Natural killer cell (primary cell): ENCODE measurements at regions not wholly inside any gene's neighbourhood (a gene's known extent, or its start where the extent isn't known, plus 50 kb on each side); places are given as distances from the start of the nearest gene placed in this dataset.

ENCODE experiments used
- ATAC-seq, 3 donors: fragments of 150-1000 bp in 2 of 3; fragments of 200-7000 bp in 1 of 3; cut with Tn5 transposase; 1 replicate in 1 of 3; 2 replicates in 2 of 3; pipeline ENCODE4 v1.10.0; 2021; ENCODE audit warnings: mild to moderate bottlenecking in 2 of 3, moderate library complexity in 2 of 3
- DNase-seq, 2 donors: peaks; one replicate each; pipeline versions ENCODE4 v3.0.0 to v3.0.0-alpha.2; 2013 to 2021; ENCODE audit warnings: mixed read lengths in 1 of 2
- H3K27ac ChIP-seq: one replicate; pipeline ENCODE4 v1.5.1; 2013; ENCODE audit warnings: mild to moderate bottlenecking, low read length
- H3K27me3 ChIP-seq: one replicate; pipeline ENCODE4 v1.6.1; 2013; ENCODE audit warnings: low read length; ENCODE audit not compliant: control insufficient read depth, insufficient read depth
- H3K36me3 ChIP-seq: one replicate; pipeline ENCODE4 v1.6.1; 2013; ENCODE audit warnings: low read length; ENCODE audit not compliant: control insufficient read depth, insufficient read depth
- H3K4me1 ChIP-seq: one replicate; pipeline ENCODE4 v1.6.1; 2013; ENCODE audit warnings: low read length; ENCODE audit not compliant: control insufficient read depth, insufficient read depth
- H3K4me3 ChIP-seq: one replicate; pipeline ENCODE4 v1.5.1; 2013; ENCODE audit warnings: low read length
- H3K9me3 ChIP-seq: one replicate; pipeline ENCODE4 v1.6.1; 2013; ENCODE audit warnings: low read length; ENCODE audit not compliant: control insufficient read depth, insufficient read depth
- H3K27ac Mint-ChIP-seq, 2 donors: one replicate each; pipeline ENCODE4 v1.8.0; 2022; ENCODE audit warnings: mild to moderate bottlenecking in 2 of 2, mixed read lengths in 2 of 2, moderate library complexity in 1 of 2
- H3K27me3 Mint-ChIP-seq, 2 donors: one replicate each; pipeline ENCODE4 v1.8.0; 2022; ENCODE audit warnings: low read depth in 2 of 2, mixed read lengths in 2 of 2
- H3K36me3 Mint-ChIP-seq: one replicate; pipeline ENCODE4 v1.8.0; 2022; ENCODE audit warnings: mixed read lengths
- H3K4me1 Mint-ChIP-seq, 2 donors: one replicate each; pipeline ENCODE4 v1.8.0; 2022; ENCODE audit warnings: mixed read lengths in 2 of 2
- H3K4me3 Mint-ChIP-seq: one replicate; pipeline ENCODE4 v1.8.0; 2022; ENCODE audit warnings: mild to moderate bottlenecking, moderate library complexity, mixed read lengths
- H3K9me3 Mint-ChIP-seq, 2 donors: one replicate each; pipeline ENCODE4 v1.8.0; 2022; ENCODE audit warnings: mixed read lengths in 2 of 2
- CTCF ChIP-seq: fragments of 200-600 bp; IDR thresholded peaks from one replicate; pipeline ENCODE4 v1.8.0; 2022; ENCODE audit warnings: antibody characterized with exemption
- WGBS: methylation state at CpG from one replicate; pipeline ENCODE4 v1.1.7; 2013; ENCODE audit warnings: missing lambda C conversion rate; ENCODE audit not compliant: insufficient coverage; 5-methylcytosine and 5-hydroxymethylcytosine counted together
- intact Hi-C: fragments of 100-400 bp; cut with micrococcal nuclease; formaldehyde crosslinking; loops from one replicate; pipeline ENCODE4 v1.14.2; 2022

GRCh38 chr1:30149226-30149625 lies 574.2 kb downstream of the MATN1 start:
- H3K9me3 Mint-ChIP-seq, result peaks cover 0 to 4% of the 10 kb centered on the region in 2 donors
- WGBS, result 82% methylated on average over 5 of the region's 5 CpGs
- peaks cover 17 to 19% of the 10 kb centered on the region in 2 donors for H3K27me3 Mint-ChIP-seq

GRCh38 chr1:30148676-30149075 lies 574.7 kb downstream of the MATN1 start:
- Mint-ChIP-seq H3K9me3 (peaks cover 0 to 4% of the 10 kb centered on the region in 2 donors), H3K27me3 (peaks cover 17 to 23% of the 10 kb centered on the region in 2 donors), H3K27ac (no peak overlapping the region), H3K4me3 (no peak overlapping the region), H3K36me3 (no peaks in the 10 kb centered on the region), H3K4me1 (peaks cover 0 to 6% of the 10 kb centered on the region in 2 donors)
- Histone ChIP-seq H3K27ac (no peak overlapping the region), H3K4me3 (no peak overlapping the region), H3K4me1 (no peaks in the 10 kb centered on the region), H3K9me3 (no peaks in the 10 kb centered on the region), H3K27me3 (no peaks in the 10 kb centered on the region), H3K36me3 (no peaks in the 10 kb centered on the region)
- no peak for TF ChIP-seq CTCF
- DNase-seq, result no peak
- no peak for ATAC-seq
- intact Hi-C loops, result no loop called here
- 69% methylated on average over 2 of the region's 2 CpGs for WGBS

More at GRCh38 chr1:30149226-30149625, 574.2 kb downstream of the MATN1 start:
- H3K4me1 Mint-ChIP-seq, result peaks cover 0 to 6% of the 10 kb centered on the region in 2 donors
- H3K27ac ChIP-seq, result no peak overlapping the region
- no peaks in the 10 kb centered on the region for H3K36me3 Mint-ChIP-seq
- no peaks in the 10 kb centered on the region for H3K4me1 ChIP-seq
- DNase-seq (no peak), ATAC-seq (no peak)
- no peak overlapping the region for H3K27ac Mint-ChIP-seq
- H3K9me3 ChIP-seq, result no peaks in the 10 kb centered on the region
- H3K4me3 Mint-ChIP-seq, result no peak overlapping the region
- intact Hi-C loops, result no loop called here
- H3K4me3 ChIP-seq, result no peak overlapping the region
- H3K36me3 ChIP-seq, result no peaks in the 10 kb centered on the region
- TF ChIP-seq CTCF, result no peak
- H3K27me3 ChIP-seq, result no peaks in the 10 kb centered on the region

- no peaks in the 10 kb centered on the region for H3K4me1 ChIP-seq
- Mint-ChIP-seq H3K36me3 (no peaks in the 10 kb centered on the region), H3K27me3 (peaks cover 17 to 23% of the 10 kb centered on the region in 2 donors), H3K9me3 (peaks cover 0 to 4% of the 10 kb centered on the region in 2 donors), H3K27ac (no peak overlapping the region), H3K4me1 (peaks cover 0 to 6% of the 10 kb centered on the region in 2 donors), H3K4me3 (no peak overlapping the region)
- WGBS, result 97% methylated on average over 7 of the region's 7 CpGs
- TF ChIP-seq CTCF, result no peak
- DNase-seq, result no peak
- intact Hi-C loops, result no loop called here
- ATAC-seq, result no peak
- H3K9me3 ChIP-seq, result no peaks in the 10 kb centered on the region
- H3K27ac ChIP-seq, result no peak overlapping the region
- H3K4me3 ChIP-seq, result no peak overlapping the region
- H3K36me3 ChIP-seq, result no peaks in the 10 kb centered on the region
- H3K27me3 ChIP-seq, result no peaks in the 10 kb centered on the region
Observed at GRCh38 chr1:30147188-30147587, 576.2 kb downstream of the MATN1 start.

GRCh38 chr1:30146448-30146847 lies 576.9 kb downstream of the MATN1 start:
- Histone ChIP-seq H3K27me3 (no peaks in the 10 kb centered on the region), H3K4me3 (no peak overlapping the region), H3K27ac (no peak overlapping the region), H3K9me3 (no peaks in the 10 kb centered on the region), H3K4me1 (no peaks in the 10 kb centered on the region), H3K36me3 (no peaks in the 10 kb centered on the region)
- intact Hi-C loops, result no loop called here
- DNase-seq (no peak), ATAC-seq (no peak)
- no peaks in the 10 kb centered on the region for H3K36me3 Mint-ChIP-seq
- no peak for TF ChIP-seq CTCF
- H3K4me1 Mint-ChIP-seq, result peaks cover 0 to 6% of the 10 kb centered on the region in 2 donors
- peaks cover 17 to 23% of the 10 kb centered on the region in 2 donors for H3K27me3 Mint-ChIP-seq
- no peak overlapping the region for H3K4me3 Mint-ChIP-seq
- no peak overlapping the region for H3K27ac Mint-ChIP-seq
- WGBS, result 52% methylated on average over 7 of the region's 8 CpGs
- H3K9me3 Mint-ChIP-seq, result peaks cover 0 to 3% of the 10 kb centered on the region in 2 donors
